NCI-H2227 (cell line): ENCODE measurements at regions not wholly inside any gene's neighbourhood (a gene's known extent, or its start where the extent isn't known, plus 50 kb on each side); places are given as distances from the start of the nearest gene placed in this dataset.
"Not testable (repeated sequence)": the region's sequence is repeated elsewhere in the genome, so short reads cannot be mapped to it uniquely, and the experiment has no call there.

ENCODE experiments used
- DNase-seq: peaks from one replicate; lab custom pipeline; 2025; ENCODE audit not compliant: unreplicated experiment; lab: John Stamatoyannopoulos, UW

DNA sequence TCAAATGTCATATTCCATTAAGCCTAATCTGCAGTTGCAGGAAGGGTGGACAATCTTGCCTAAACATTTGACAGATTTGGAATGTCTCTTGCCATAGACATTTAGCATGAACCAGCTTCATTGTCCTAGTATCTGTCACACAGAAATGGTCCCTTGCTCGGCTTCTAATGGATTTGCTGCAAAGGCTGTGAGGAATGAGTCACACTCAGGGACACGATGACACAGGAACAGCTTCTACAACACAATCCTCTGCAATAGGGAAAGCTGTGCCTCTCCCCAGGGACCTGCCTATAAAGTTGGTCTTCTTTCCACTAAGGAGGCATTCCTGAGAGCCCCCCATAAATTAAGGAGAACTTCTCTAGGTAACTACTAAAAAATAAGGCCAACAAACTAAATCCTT lies 155.1 kb upstream of the L3MBTL4 start:
- DNase-seq = no peak

DNA sequence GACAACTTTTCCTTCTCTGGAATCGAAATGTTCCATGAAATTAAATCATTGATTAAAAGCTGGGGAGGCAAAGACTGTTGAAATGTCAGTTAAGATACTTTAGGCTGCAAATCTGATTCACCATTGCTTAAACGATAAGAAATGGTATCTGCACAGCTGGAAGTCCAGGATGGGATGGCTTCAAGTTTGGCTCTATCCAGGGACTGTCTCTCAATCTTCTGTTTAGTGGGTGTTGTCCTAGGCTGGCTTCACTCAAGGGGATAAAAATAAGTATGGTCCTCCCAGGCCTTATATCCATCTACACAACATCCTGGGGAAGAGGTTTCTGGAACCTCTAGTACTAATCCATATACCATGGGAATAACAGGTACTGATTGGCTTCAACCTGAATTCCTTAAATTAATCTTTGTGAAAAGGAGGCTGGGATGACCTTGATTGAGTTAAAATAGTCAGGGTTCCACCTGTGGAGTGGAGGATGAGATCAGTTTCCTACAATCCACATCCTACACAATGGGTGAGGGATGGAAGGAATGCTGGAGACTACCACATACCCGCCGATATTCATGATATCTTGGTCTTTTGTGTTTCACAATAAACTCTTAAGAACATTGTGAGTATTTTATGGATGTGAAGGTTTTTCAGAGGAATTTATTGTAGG lies 156.0 kb upstream of the L3MBTL4 start:
- DNase-seq = no peak

DNA sequence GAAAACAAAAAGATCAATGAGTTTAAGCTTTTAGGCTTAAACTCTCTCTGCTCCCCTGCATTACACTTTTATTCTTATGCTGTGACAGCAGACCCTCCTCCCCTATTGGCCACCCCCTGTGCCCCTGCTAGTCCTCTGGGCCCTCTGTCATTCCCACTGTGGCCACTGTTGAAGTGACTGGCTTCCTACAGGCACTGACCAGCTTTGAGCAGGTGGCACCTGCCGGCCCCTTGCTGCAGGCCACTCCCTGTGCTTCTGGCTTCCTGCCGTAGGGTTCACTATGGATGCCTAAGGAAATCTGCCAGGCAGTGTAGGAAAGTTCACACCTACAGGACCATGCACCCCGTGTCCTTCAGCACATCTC lies 156.5 kb upstream of the L3MBTL4 start:
- DNase-seq = no peak

DNA sequence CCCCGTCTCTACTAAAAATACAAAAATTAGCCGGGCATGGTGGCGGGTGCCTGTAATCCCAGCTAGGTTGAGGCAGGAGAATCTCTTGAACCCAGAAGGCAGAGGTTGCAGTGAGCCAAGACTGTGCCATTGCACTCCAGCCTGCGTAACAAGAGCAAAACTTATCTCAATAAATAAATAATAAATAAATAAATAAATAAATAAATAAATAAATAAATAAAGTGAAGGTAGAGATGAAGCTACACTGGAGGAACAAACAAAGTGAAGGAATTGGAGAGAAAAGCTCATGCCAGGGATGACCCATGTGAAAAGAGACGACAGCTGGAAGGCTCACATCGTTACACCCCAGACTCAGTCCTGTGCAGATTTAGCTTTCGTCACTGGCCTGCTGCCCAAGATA lies 157.3 kb upstream of the ARHGAP28 start:
- not testable (repeated sequence) for DNase-seq

DNA sequence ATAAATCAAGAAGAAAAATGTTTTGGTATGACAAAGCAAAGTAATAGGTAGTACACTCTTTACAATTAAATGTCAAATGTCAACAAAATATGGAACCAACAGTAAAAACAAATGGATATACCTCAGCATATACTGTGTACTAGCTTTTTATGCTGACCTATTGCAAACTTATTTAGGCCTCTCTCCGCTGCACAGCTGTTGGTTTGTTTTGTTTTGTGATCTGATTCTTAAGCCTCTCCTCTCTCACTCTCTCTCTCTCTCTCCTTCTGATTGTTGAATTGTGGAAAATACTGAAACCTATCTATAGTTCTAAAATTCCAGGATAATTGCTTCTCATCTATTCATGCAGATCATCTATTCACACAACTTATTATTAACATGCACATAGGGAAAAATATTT lies 154.9 kb upstream of the ARHGAP28 start:
- no peak for DNase-seq

DNA sequence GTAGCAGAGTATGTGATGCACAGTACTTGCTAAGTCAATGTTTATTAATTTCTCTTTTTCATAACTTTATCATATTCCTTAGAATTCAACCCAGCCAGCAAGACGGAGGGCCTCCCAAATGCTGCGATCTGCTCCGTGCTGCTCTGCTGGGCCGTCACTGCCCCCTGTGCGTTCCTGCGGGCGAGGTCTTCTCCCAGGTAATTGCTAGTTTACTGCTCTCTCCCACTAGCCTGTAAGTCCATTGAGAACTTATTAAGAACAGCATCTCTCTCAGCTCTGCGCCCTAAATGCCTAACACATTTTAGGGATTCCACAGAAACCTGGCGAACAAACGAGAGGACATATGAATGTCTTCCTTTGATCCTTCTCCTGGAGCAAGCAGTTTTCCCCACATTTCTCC lies 153.6 kb upstream of the ARHGAP28 start:
- DNase-seq = no peak

DNA sequence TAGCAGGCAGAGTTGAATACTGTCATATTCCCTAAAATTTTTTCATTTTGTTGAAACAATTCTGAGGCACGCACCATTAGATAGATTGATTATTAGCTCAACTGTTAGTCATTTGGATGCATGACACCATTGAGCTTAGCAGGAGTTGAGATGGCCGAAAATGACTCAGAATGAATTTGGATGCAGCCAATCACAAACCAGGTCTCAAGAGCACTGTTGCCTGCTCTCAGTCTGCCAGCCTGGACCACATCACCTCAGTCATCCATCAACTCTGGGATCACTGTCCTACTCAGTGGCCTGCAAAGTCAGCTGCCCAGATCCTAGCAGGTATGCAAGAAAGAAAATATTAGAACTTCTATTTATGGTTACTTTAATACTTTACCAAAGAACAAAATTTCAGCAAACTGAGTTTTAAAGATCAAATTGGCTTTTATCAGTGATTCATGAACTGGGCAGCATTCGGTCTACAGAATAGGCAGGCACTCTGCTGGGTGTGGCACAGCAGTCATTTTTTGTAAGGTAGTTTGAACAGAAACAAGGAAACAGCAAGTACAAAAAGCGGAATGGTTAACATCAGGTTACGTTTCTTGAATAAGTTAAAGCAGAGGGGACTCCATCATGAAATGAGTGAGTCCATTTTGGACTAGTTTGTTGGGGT lies 152.7 kb upstream of the ARHGAP28 start:
- no peak for DNase-seq

DNA sequence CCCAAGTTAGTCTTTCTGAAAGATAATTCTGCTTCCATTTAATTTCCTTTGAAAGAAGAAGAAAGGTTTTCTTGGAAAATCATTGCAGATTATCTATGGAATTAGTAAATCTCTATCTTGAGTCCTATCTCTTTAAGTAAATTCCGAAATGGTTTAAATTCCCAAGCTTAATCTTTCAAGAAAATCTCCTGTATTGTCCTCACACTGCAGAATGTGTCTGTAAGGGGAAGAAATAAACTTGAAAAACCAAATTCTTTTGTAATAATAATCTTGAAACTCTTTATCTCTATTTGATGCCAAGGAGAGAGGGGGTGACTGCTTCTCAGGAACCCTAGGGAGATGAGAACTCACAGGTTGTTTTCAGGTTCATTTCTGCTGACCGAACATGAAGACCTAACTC lies 150.8 kb upstream of the ARHGAP28 start:
- DNase-seq = no peak

DNA sequence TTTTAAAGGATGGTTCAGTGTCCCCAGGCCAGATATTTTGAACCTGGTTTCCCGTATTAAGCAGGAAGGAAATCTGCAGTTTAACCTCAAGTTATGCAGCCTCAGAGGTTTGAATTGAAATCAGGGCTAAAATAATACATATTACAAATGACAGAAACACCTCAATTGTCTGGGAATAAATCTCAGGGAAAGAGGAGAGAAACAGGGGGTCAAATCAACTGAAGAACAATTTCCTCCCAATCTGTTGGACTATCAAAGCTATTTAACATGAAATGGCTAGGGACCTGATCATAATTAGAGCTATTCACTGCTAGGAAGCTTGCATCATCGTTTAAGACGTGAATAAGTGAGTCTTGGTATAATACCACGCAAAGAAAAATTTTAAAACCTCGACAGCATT lies 150.0 kb upstream of the ARHGAP28 start:
- DNase-seq = no peak

DNA sequence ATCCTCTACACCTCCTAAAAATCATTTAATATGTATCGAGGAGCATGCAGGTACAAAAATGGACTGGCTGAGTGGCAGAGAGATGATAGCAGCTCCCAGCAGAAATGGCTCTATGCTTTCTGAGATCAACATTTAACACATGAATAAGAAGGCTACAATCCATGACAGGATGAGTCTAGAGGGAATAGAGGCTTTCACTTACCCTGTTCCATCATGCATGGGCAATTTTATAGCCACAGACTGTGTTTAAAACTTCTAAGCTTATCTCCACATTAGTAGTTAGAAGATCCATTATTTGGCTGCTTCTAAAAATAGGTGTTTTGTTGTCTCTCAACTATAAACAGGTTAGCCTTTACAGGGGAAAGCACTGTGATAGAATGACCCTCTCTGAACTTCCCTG lies 149.1 kb upstream of the ARHGAP28 start:
- DNase-seq = no peak

DNA sequence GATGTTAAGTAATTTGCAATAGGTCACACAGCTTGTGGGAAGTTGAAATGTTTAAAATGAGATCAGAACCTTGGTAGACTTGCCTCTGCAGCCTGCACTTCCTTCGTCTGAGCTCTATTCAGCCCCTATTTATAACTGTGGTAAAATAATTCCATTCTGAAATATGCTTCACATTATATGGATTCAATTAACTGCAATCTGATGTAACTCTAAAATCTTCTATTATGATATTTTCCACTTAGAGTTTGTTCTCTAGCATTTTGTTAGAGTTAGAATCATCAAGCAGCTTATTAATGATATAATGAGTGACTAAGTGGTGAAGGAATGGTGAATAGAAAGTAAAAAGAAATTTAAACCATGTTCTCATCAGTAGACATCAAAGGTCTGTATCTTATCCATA lies 139.6 kb upstream of the ARHGAP28 start:
- no peak for DNase-seq

DNA sequence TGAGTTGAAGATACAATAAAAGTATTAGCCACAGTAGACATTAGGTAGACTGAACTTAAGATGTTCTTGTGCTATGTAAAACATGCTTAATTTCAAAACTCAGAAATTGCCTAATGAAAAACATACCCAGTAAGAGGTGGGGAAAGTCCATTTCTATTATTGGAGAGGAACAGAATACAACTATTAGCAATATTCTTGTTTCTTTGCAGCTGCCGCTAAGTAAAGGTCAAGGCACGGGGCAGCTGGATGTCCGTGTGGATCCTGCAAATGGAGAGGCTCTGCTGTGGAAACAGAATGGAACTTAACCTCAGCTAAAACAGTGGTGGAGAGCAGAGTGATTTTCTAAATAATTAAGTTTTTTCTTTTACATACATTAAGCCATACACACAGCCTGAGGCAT lies 139.2 kb upstream of the ARHGAP28 start:
- DNase-seq = no peak

DNA sequence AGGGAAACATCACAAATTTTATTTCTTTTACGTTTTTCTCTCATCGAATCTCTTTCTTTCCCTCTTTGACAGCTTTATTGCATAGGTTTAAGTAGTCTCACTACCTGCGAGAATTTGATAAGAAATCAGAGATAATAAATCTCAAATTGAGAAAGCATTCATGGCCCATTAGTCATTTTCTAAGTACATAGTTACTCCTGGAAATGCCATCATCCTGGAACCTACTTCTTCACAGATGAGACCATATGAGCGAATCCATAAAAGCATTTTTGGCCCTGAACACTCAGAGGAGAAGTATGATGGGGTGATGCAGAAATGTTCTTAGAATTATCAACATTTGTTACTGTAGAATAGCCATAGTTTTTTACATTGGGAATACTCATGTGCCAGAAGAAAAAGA lies 138.0 kb upstream of the ARHGAP28 start:
- no peak for DNase-seq

DNA sequence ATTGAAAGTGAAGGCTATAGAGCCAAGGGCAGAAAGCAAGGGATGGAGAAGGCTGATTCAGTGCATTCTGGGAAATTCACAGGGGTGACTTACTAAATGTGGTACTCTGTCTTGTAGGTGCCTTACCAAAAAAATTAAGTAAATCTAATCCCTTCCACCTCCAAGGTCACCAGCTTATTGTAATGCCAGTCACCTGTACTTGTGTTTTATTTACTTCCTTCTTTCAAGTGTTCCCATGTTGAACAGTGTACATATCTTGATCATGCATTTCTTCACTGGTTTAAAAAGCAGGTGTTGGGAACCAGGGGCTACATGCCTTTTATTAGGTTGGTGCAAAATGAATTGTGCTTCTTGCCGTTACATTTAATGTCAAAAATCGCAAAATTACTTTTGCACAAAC lies 137.0 kb upstream of the ARHGAP28 start:
- no peak for DNase-seq

DNA sequence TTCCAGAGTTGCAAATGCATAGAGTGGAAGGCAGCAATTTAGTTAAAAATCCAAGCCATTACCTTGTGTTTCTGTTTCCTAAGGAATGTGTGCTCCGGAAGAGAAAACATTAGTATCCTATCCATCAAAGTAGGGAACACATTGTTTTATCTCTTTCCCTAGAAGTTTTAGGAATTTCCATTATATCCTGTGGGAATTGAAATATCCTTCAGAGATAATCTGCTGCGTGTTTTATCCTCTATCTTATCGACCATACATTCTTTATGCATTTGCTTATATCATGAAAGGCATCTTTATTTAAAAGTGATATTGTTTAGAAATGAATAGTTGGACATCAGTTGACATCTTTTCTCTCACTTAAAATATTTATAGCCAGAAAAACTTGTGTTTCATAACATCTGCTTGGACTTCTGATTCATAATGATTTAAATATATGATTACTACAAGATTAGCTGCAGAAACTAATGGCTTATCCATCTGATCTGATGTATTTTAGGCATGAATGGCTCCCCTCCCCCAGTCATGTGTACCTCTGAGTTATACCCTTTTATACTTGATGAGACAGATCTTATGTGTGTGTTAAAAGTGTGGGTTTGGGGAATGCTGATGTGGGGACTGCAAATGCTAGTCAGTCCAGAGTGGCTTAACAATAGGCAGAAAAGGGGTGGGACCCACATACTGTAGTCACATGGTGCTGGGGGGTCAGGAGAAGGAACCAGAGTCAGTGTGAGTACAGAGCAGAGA lies 136.2 kb upstream of the ARHGAP28 start:
- DNase-seq = no peak

DNA sequence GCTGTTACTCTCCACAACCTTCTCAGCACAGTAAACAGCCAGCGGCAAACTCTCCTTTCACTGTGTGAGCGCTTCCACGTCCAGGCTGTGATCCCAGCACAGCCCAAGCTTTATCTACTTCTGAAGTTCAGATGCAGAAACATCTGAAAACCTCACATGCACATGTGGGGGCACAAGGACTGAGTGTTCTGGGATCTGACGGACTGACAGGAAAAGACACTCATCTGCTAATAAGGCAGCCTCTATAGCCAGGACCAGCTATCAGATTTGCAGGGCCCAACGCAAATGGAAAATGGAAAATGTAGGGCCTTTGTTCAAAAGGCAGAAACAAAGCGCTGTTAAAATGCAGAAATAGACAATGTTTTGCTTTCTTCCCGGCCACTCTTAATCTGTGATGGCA lies 133.8 kb upstream of the ARHGAP28 start:
- no peak for DNase-seq

DNA sequence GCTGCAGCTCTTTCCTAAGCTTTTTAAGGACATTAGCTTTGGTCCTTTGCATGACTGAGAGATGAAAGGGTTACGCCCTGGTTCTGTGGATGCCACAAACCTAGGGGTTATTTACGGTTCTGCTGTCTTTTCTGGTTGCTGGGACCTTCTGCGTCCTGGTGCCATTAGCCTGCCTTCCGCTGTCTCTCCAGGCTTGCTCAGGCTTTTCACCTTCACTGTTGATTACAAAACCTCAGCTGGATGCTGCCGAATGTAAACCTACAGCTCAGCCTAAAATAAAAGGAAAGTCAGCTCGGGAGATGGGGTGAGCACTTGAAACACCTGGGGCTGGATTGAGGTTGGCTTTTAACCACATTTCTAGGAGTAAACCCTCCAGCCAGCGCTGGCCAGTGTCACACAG lies 130.9 kb upstream of the ARHGAP28 start:
- no peak for DNase-seq

DNA sequence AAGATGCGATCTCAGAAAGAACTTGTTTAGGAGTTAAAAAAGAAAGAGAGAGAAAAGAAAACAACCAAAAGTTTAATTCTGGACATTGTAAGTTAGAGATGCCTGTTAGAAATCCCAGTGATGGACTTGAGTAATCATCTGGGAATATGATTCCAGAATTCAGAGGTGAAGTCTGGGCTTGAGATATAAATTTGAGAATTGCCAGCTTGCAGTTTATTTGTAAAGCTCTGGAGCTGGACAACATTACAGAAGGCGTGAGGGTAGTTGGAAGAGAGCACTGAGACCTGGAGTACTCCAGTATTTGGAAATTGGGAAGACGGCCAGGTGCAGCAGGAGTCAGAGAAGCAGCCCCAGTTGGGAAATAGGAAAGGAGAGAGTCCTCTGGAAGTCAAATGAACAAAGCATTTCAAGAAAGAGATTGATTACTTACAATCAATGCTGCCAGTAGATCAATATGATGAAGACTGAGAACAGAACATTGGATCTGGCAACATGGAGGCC lies 128.8 kb upstream of the ARHGAP28 start:
- DNase-seq = no peak

DNA sequence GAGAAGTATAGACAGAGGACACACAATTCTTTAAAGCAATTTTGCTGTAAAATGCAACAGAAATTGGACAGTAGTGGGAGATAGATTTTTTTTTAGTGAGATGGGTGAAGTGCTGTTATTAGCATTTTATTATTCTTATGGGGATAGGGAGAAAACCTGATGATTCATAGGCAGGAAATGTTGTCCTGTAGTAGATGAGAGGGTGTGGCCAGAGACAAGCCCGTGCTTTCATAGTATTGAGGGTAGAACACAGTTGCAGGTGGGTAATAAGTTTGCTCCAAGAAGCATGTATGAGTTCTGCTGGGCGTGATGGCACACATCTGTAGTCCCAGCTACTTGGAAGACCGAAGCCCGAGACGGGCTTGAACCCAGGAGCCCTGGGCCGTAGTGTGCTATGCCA lies 128.3 kb upstream of the ARHGAP28 start:
- no peak for DNase-seq

DNA sequence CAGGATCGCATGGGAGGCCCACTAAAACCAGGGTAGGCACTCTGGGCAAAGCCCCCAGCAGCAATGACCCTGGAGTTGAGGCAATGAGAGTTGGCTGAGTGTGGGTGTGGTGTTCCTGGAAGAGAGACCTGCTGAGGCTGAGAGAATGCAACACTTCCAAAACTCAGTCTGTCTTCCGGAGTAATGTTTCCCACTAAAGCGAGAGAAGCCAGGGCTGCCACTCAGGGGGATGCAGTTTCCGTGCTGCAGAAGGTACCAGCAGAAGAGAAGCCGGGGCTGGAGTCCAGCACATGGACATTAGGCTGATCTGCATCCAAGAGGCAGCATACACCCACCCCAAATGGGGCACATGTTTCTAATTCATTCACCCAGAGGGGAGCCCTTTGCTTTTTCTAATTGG lies 127.2 kb upstream of the ARHGAP28 start:
- DNase-seq = no peak

DNA sequence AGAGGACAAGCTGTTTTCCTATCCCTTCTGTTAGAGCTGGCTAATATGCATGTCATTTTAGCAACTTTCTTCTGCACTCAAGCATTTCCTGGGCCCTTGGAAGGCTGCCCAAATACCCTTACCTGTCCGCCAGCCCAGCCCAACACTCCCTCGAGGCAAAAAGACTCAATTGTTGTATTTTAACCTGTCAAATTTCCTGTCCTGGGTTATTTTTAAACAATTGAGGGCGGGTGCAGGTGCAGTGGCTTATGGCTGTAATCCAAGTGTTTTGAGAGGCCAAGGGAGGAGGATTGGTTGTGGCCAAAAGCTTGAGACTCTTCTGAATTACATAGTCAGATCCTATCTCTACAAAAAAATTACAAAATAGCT lies 125.0 kb upstream of the ARHGAP28 start:
- DNase-seq = no peak

DNA sequence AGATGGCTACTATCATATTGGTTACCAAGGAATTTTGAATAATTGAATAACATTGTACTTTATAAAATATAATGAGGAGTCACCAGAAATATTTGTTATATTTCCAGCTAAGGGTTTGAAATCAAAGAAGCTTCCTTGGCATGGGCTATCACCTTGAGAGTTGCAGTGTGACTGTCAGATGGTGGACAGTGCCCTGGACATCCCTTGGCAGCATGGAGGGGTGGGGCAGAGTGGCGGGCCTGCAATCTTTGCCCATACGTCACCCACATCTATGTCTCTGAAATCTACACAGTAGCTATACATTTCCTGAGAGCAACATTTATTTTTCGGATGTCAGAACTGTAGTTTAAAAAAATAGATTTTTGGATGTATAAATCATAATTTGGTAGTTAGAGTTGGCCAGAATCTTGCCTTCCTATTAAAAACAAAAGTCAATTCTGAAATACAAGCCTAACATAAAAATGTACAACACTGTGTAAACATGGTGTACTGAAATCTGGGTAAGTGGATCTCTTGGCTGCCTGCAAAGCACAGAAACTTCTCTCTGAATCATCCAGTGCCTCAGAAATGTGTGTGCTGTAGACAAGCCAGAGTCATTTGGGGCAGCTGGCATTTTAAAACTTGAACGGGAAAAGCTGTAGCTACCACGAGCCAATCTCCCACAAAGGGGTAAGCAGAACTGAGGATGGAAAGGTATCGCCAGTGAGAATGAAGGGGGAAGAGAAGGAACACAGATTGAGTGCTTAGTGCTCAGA lies 124.2 kb upstream of the ARHGAP28 start:
- DNase-seq = no peak
